ENCODE measurements at regions not wholly inside any gene's neighbourhood (a gene's known extent, or its start where the extent isn't known, plus 50 kb on each side); places are given as distances from the start of the nearest gene placed in this dataset.

DNA sequence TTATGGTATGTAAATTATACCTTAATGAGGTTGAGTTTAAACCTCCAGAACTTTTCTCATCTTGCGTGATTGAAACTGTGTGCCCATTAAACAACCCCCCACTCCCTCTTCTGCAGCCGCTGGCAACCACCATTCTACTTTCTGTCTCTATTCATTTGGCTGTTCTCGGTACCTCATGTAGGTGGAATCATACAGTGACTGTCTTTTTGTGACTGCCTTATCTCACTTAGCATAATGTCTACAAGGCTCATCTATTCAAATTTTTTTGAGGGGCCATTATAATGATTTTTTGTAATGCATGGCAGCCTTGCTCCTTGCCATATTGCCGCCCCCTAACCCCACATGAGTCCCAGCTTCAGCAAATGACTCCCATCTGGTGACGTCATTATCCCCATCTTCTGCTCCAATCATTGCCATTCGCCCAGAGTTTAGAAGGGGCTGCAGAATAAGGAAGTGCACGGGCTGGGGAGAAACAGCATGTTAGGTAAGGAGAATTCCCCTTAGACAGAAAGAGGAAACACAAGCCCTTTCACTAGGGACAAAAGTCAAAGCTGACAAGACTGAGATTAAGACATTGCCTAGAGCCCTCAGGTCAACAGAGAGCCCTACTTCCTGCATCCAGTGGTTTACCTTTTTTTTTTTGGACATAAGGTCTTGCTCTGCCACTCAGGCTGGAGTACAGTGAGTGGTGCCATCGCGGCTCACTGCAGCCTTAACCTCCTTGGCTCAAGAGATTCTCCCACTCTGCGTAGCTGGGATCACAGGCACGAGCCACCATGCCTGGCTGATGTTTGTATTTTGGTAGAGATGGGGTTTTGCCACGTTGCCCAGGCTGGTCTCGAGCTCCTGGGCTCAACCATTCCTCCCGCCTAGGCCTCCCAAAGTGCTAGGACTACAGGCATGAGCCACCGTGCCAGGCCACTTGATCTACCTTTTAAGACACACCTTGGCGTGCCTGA lies 78.4 kb upstream of the ERRFI1 start:
- DNase-seq: no peak
- H3K27me3 ChIP-seq (replicated peaks in 1 of 7): no peaks in the 10 kb centered on the region
- WGBS, 5 donors: 64 to 74% (median 67%) methylated on average over 16 of the region's 16 CpGs
- no peaks in the 10 kb centered on the region for H3K9me3 ChIP-seq
- H3K4me3 ChIP-seq: no peak overlapping the region
- no peaks in the 10 kb centered on the region for H3K36me3 ChIP-seq
- H3K27ac ChIP-seq: peak overlapping the region in 3 of 8 donors; percentile 24 to 59 (median 56)
- peaks cover 0 to 13% (median 2%) of the 10 kb centered on the region in 6 donors for H3K4me1 ChIP-seq
- intact Hi-C loops (cut with DNase I; ENCODE audit: low total_unique reads): no loop called here
- TF ChIP-seq POLR2A (IDR thresholded peaks at IDR 0.05) (no peak), POLR2AphosphoS5 (IDR thresholded peaks at IDR 0.05) (no peak)
- TF ChIP-seq, protein P1, sequence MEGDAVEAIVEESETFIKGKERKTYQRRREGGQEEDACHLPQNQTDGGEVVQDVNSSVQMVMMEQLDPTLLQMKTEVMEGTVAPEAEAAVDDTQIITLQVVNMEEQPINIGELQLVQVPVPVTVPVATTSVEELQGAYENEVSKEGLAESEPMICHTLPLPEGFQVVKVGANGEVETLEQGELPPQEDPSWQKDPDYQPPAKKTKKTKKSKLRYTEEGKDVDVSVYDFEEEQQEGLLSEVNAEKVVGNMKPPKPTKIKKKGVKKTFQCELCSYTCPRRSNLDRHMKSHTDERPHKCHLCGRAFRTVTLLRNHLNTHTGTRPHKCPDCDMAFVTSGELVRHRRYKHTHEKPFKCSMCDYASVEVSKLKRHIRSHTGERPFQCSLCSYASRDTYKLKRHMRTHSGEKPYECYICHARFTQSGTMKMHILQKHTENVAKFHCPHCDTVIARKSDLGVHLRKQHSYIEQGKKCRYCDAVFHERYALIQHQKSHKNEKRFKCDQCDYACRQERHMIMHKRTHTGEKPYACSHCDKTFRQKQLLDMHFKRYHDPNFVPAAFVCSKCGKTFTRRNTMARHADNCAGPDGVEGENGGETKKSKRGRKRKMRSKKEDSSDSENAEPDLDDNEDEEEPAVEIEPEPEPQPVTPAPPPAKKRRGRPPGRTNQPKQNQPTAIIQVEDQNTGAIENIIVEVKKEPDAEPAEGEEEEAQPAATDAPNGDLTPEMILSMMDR (IDR thresholded peaks at IDR 0.05 in 8 of 11, conservative IDR thresholded peaks at IDR 0.05 in 3 of 11): no peak

DNA sequence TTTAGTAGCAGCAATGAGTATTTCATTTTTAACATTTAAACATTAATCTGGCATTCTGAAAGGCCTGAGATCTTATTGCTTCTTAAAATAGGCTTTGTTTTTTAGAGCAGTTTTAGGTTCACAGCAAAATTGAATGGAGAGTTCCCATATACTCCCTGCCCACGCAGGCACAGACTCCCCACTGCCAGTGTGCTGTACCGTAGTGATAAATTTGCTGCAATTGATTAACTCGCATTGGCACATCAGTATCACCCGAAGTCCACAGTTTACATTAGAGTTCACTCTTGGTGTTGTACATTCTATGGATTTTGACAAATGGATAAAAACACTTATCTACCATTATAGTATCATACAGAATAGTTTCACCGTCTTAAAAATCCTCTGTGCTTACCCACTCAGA lies 71.8 kb upstream of the ERRFI1 start:
- intact Hi-C loops (cut with DNase I; ENCODE audit: low total_unique reads): no loop called here
- 77 to 95% (median 84%) methylated on average over 5 of the region's 5 CpGs for WGBS, 5 donors
- DNase-seq: no peak
- TF ChIP-seq, protein P1 (IDR thresholded peaks at IDR 0.05 in 8 of 11, conservative IDR thresholded peaks at IDR 0.05 in 3 of 11): no peak
- TF ChIP-seq POLR2A (IDR thresholded peaks at IDR 0.05) (no peak), POLR2AphosphoS5 (IDR thresholded peaks at IDR 0.05) (no peak)
- Histone ChIP-seq H3K9me3 (no peaks in the 10 kb centered on the region), H3K4me1 (peaks cover 0 to 29% (median 15%) of the 10 kb centered on the region in 6 donors), H3K27me3 (replicated peaks in 1 of 7) (peaks cover 0 to 2% (median 0%) of the 10 kb centered on the region in 7 donors), H3K4me3 (no peak overlapping the region), H3K36me3 (no peaks in the 10 kb centered on the region), H3K27ac (peak overlapping the region in 5 of 8 donors; percentile 25 to 69 (median 48))

DNA sequence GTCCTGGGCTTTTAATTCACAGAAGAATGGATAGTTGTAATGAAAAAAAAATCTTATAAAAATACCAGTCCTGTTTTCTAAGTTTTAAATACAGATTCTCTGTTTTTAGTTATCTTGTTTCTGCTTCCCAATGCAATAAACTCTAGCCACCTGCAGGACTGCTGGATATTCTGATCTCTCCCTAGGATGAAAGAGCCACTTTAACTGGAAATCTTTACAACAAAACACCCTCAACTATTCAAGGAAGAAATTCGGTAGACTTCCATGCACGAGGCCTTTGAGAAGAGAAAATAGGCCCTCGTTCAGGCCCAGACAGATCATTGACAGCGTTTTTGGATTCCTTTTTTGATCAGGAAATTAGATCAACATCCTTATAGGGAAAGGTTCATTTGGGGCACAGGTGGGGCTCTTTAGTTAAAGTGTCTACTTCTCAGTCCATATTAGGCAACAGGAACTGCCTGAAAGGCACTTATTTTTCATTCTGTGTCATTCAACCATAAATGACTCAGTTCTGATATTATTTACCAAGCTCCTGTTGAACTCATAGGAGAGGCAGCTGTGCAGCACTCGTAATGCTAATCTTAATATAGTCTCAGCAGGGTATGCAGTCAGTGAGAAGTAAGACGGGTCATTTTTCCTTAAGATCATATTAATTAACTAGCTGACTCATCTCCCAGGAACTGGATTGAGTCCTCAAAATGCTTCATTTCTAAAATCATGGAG lies 71.1 kb upstream of the ERRFI1 start:
- H3K27ac ChIP-seq: peak overlapping the region in 6 of 8 donors; percentile 9 to 69 (median 53)
- TF ChIP-seq POLR2AphosphoS5 (IDR thresholded peaks at IDR 0.05) (no peak), POLR2A (IDR thresholded peaks at IDR 0.05) (no peak)
- TF ChIP-seq, protein P1 (IDR thresholded peaks at IDR 0.05 in 8 of 11, conservative IDR thresholded peaks at IDR 0.05 in 3 of 11): no peak
- DNase-seq: no peak
- intact Hi-C loops (cut with DNase I; ENCODE audit: low total_unique reads): no loop called here
- H3K27me3 ChIP-seq (replicated peaks in 1 of 7): peaks cover 0 to 4% (median 0%) of the 10 kb centered on the region in 7 donors
- H3K4me3 ChIP-seq: no peak overlapping the region
- H3K9me3 ChIP-seq: no peaks in the 10 kb centered on the region
- 53 to 74% (median 56%) methylated on average over 6 of the region's 6 CpGs for WGBS, 5 donors
- H3K36me3 ChIP-seq: no peaks in the 10 kb centered on the region
- peaks cover 0 to 29% (median 15%) of the 10 kb centered on the region in 6 donors for H3K4me1 ChIP-seq

All from spleen (tissue), 11 donors.